PC-9 (cell line): ENCODE measurements at regions not wholly inside any gene's neighbourhood (a gene's known extent, or its start where the extent isn't known, plus 50 kb on each side); places are given as distances from the start of the nearest gene placed in this dataset.

Experiments
- BruUV-seq: library from RNA; stranded (reverse); fragments of 400-500 nt; replicated peaks from 2 replicates; lab custom pipeline; 2021; lab: Mats Ljungman, UMichigan
- CTCF ChIA-PET: fragments of 300-600 bp; sonication (Branson Sonifier 250); formaldehyde crosslinking; loops from one replicate; lab custom pipeline; 2022; ENCODE audit warnings: antibody characterized with exemption; lab: Charles Lee
- POLR2A ChIA-PET: fragments of 300-600 bp; sonication (Branson Sonifier 250); formaldehyde crosslinking; loops from one replicate; lab custom pipeline; 2022; ENCODE audit warnings: antibody characterized with exemption; ENCODE audit not compliant: unreplicated experiment; lab: Charles Lee
- DNase-seq, 2 experiments: peaks; one replicate each; pipeline versions ENCODE4 v3.0.0 to v3.0.0-alpha.2; 2015 to 2022; ENCODE audit warnings: mixed read lengths in 1 of 2
- H2AFZ ChIP-seq: fragments of 200-600 bp; sonication (generic); 2 replicates; pipeline ENCODE4 v1.8.1; 2017; ENCODE audit warnings: antibody characterized with exemption
- H3F3A ChIP-seq: fragments of 200-600 bp; sonication (generic); 2 replicates; pipeline ENCODE4 v1.8.1; 2017; ENCODE audit warnings: antibody characterized with exemption, mild to moderate bottlenecking, low read depth; ENCODE audit not compliant: insufficient read depth
- H3K27ac ChIP-seq: fragments of 200-600 bp; sonication (generic); 2 replicates; pipeline ENCODE4 v1.6.1; 2016; ENCODE audit warnings: mixed run types
- H3K27me3 ChIP-seq: fragments of 200-600 bp; sonication (generic); 2 replicates; pipeline ENCODE4 v1.6.1; 2016; ENCODE audit warnings: low read depth, mixed run types; ENCODE audit not compliant: insufficient read depth
- H3K36me3 ChIP-seq: fragments of 200-600 bp; sonication (generic); 2 replicates; pipeline ENCODE4 v1.6.1; 2016; ENCODE audit warnings: low read depth, mixed run types
- H3K4me1 ChIP-seq: fragments of 200-600 bp; sonication (generic); replicated peaks from 2 replicates; pipeline ENCODE4 v1.6.1; 2016; ENCODE audit warnings: mixed run types; ENCODE audit not compliant: insufficient read depth
- H3K4me2 ChIP-seq: fragments of 200-600 bp; sonication (generic); 2 replicates; pipeline ENCODE4 v1.6.1; 2017; ENCODE audit warnings: mixed run types
- H3K4me3 ChIP-seq: fragments of 200-600 bp; sonication (generic); 2 replicates; pipeline ENCODE4 v1.6.1; 2016; ENCODE audit warnings: mixed run types
- H3K79me2 ChIP-seq: fragments of 200-600 bp; sonication (generic); 2 replicates; pipeline ENCODE4 v1.6.1; 2017; ENCODE audit warnings: low read depth, mixed run types
- H3K9me2 ChIP-seq: fragments of 200-600 bp; sonication (generic); 2 replicates; pipeline ENCODE4 v1.8.1; 2017; ENCODE audit warnings: mild to moderate bottlenecking; ENCODE audit not compliant: insufficient read depth
- H3K9me3 ChIP-seq: fragments of 200-600 bp; sonication (generic); 2 replicates; pipeline ENCODE4 v1.8.1; 2016; ENCODE audit warnings: low read depth; ENCODE audit not compliant: insufficient read depth
- H4K20me1 ChIP-seq: fragments of 200-600 bp; sonication (generic); 2 replicates; pipeline ENCODE4 v1.8.1; 2017; ENCODE audit not compliant: insufficient read depth
- CTCF ChIP-seq: fragments of 200-600 bp; sonication (generic); conservative IDR thresholded peaks from 2 replicates; pipeline ENCODE4 v1.6.1; 2017; ENCODE audit warnings: mixed run types, antibody characterized with exemption, mild to moderate bottlenecking, moderate library complexity
- EZH2 ChIP-seq: fragments of 200-600 bp; sonication (generic); IDR thresholded peaks from 2 replicates; pipeline ENCODE4 v1.8.0; 2017; ENCODE audit warnings: antibody characterized with exemption, low read depth
- intact Hi-C: fragments of 100-400 bp; cut with micrococcal nuclease; formaldehyde crosslinking; loops from one replicate; pipeline ENCODE4 v1.10.0; 2022; ENCODE audit not compliant: unreplicated experiment

GRCh38 chr2:234287650-234288049 is 209.2 kb downstream of the ARL4C start:
- H3K9me3 ChIP-seq: no peaks in the 10 kb centered on the region; the same call in 1 of the 2 replicates
- H3K27me3 ChIP-seq: no peaks in the 10 kb centered on the region
- no peak overlapping the region for H3K4me3 ChIP-seq
- H3K9me2 ChIP-seq: no peaks in the 10 kb centered on the region
- no peak for DNase-seq
- intact Hi-C loops: loop anchor here (2.0 kb wide), 1 partner anchor 207 kb away; no protein-coding TSS in a partner anchor
- TF ChIP-seq CTCF (no peak), EZH2 (no peak)
- H3K36me3 ChIP-seq: no peaks in the 10 kb centered on the region
- no TSS peak for BruUV-seq
- no peak overlapping the region for H3K27ac ChIP-seq
- H3K4me1 ChIP-seq: peaks cover 15% of the 10 kb centered on the region
- H3K79me2 ChIP-seq: no peaks in the 10 kb centered on the region
- POLR2A ChIA-PET: no interaction called here
- no peaks in the 10 kb centered on the region for H4K20me1 ChIP-seq
- CTCF ChIA-PET: no interaction called here
- no peak overlapping the region for H3K4me2 ChIP-seq
- no peak overlapping the region for H2AFZ ChIP-seq
- H3F3A ChIP-seq: peaks cover 11% of the 10 kb centered on the region; the same call in 1 of the 2 replicates

- Histone ChIP-seq H3K36me3 (no peaks in the 10 kb centered on the region), H2AFZ (no peak overlapping the region), H3F3A (peaks cover 4% of the 10 kb centered on the region; the same call in 1 of the 2 replicates), H3K27ac (no peak overlapping the region), H3K4me1 (peaks cover 8% of the 10 kb centered on the region), H3K79me2 (no peaks in the 10 kb centered on the region), H3K9me3 (no peaks in the 10 kb centered on the region; the same call in 1 of the 2 replicates), H3K27me3 (no peaks in the 10 kb centered on the region), H3K4me3 (no peak overlapping the region), H3K9me2 (no peaks in the 10 kb centered on the region), H4K20me1 (no peaks in the 10 kb centered on the region), H3K4me2 (no peak overlapping the region)
- DNase-seq: no peak
- no TSS peak for BruUV-seq
- TF ChIP-seq EZH2: no peak
- no peak for TF ChIP-seq CTCF
- intact Hi-C loops: no loop called here
- CTCF ChIA-PET: no interaction called here
- POLR2A ChIA-PET: no interaction called here
These were observed 209.9 kb downstream of the ARL4C start for GRCh38 chr2:234286956-234287355.

GRCh38 chr2:234286118-234286598 is 210.7 kb downstream of the ARL4C start:
- CTCF ChIA-PET: no interaction called here
- H4K20me1 ChIP-seq: no peaks in the 10 kb centered on the region
- H3K27me3 ChIP-seq: no peaks in the 10 kb centered on the region
- BruUV-seq: no TSS peak
- no peaks in the 10 kb centered on the region for H3K9me2 ChIP-seq
- H3K79me2 ChIP-seq: no peaks in the 10 kb centered on the region
- H3K27ac ChIP-seq: no peak overlapping the region
- H3K36me3 ChIP-seq: no peaks in the 10 kb centered on the region
- H3F3A ChIP-seq: peaks cover 3% of the 10 kb centered on the region; the same call in 1 of the 2 replicates
- H3K4me1 ChIP-seq: no peaks in the 10 kb centered on the region; the same call in 1 of the 2 replicates
- TF ChIP-seq EZH2 (no peak), CTCF (no peak)
- intact Hi-C loops: no loop called here
- no peak overlapping the region for H3K4me3 ChIP-seq
- no peaks in the 10 kb centered on the region; the same call in 1 of the 2 replicates for H3K9me3 ChIP-seq
- H2AFZ ChIP-seq: no peak overlapping the region
- no peak overlapping the region for H3K4me2 ChIP-seq
- POLR2A ChIA-PET: interaction anchor here (0.6 kb wide), 1 partner anchor 34 kb away, joined by 3 read pairs; no protein-coding TSS in a partner anchor
- no peak for DNase-seq
